Upper lobe of left lung (tissue), 6 donors: ENCODE measurements at regions not wholly inside any gene's neighbourhood (a gene's known extent, or its start where the extent isn't known, plus 50 kb on each side); places are given as distances from the start of the nearest gene placed in this dataset.
"Not testable (repeated sequence)": the region's sequence is repeated elsewhere in the genome, so short reads cannot be mapped to it uniquely, and the experiment has no call there.

Experiments used
- ATAC-seq, 2 donors: fragments of 200-7000 bp; cut with Tn5 transposase; one replicate each; pipeline ENCODE4 v1.9.1; 2022; ENCODE audit warnings: mild to moderate bottlenecking in 2 of 2, moderate library complexity in 2 of 2; ENCODE audit not compliant: low FRiP score in 2 of 2
- DNase-seq, 2 donors: peaks; one replicate each; pipeline ENCODE4 v3.0.0-alpha.2; 2019 to 2020
- H3K27ac ChIP-seq, 4 donors: fragments of 200-600 bp; sonication (generic); one replicate each; pipeline ENCODE4 v1.5.1; 2016 to 2019
- H3K27me3 ChIP-seq, 4 donors: fragments of 200-600 bp; sonication (generic); one replicate each; pipeline ENCODE4 v1.5.1; 2017 to 2019
- H3K36me3 ChIP-seq, 4 donors: fragments of 200-600 bp; sonication (generic); one replicate each; pipeline ENCODE4 v1.5.1; 2016 to 2019
- H3K4me1 ChIP-seq, 4 donors: fragments of 200-600 bp; sonication (generic); one replicate each; pipeline ENCODE4 v1.5.1; 2018 to 2019
- H3K4me3 ChIP-seq, 4 donors: fragments of 200-600 bp; sonication (generic); one replicate each; pipeline ENCODE4 v1.5.1; 2017 to 2019; ENCODE audit warnings: mild to moderate bottlenecking in 2 of 4, moderate library complexity in 1 of 4
- H3K9me3 ChIP-seq, 4 donors: fragments of 200-600 bp; sonication (generic); one replicate each; pipeline ENCODE4 v1.5.1; 2018 to 2019
- CTCF ChIP-seq, 6 experiments: fragments of 450-650 bp in 4 of 6; fragments of 200-600 bp in 2 of 6; sonication (generic) in 2 of 6; IDR thresholded peaks; one replicate each; pipeline ENCODE4 v1.5.1; 2016 to 2019; ENCODE audit warnings: antibody characterized with exemption in 6 of 6
- EP300 ChIP-seq, 4 donors: sonication (generic); formaldehyde crosslinking; IDR thresholded peaks; one replicate each; pipeline ENCODE4 v1.5.1; 2017; ENCODE audit warnings: antibody characterized with exemption in 4 of 4, control low read depth in 2 of 4
- POLR2A ChIP-seq, 4 donors: fragments of 450-650 bp; IDR thresholded peaks; one replicate each; pipeline ENCODE4 v1.5.1; 2016 to 2017; ENCODE audit warnings: antibody characterized with exemption in 4 of 4, mild to moderate bottlenecking in 2 of 4
- POLR2AphosphoS5 ChIP-seq, 2 donors: sonication (generic); formaldehyde crosslinking; IDR thresholded peaks; one replicate each; pipeline ENCODE4 v1.5.1; 2017; ENCODE audit warnings: antibody characterized with exemption in 2 of 2
- WGBS, 2 donors: methylation state at CpG; one replicate each; pipeline ENCODE4 v1.1.5; 2017 to 2018; 5-methylcytosine and 5-hydroxymethylcytosine counted together
- donor health status: DM: no; HTN: no; CAD: no; lungs with moderate emphysema.
- donor health status: DM: no; HTN: yes; CAD: no; lungs with severe emphysema.

DNA sequence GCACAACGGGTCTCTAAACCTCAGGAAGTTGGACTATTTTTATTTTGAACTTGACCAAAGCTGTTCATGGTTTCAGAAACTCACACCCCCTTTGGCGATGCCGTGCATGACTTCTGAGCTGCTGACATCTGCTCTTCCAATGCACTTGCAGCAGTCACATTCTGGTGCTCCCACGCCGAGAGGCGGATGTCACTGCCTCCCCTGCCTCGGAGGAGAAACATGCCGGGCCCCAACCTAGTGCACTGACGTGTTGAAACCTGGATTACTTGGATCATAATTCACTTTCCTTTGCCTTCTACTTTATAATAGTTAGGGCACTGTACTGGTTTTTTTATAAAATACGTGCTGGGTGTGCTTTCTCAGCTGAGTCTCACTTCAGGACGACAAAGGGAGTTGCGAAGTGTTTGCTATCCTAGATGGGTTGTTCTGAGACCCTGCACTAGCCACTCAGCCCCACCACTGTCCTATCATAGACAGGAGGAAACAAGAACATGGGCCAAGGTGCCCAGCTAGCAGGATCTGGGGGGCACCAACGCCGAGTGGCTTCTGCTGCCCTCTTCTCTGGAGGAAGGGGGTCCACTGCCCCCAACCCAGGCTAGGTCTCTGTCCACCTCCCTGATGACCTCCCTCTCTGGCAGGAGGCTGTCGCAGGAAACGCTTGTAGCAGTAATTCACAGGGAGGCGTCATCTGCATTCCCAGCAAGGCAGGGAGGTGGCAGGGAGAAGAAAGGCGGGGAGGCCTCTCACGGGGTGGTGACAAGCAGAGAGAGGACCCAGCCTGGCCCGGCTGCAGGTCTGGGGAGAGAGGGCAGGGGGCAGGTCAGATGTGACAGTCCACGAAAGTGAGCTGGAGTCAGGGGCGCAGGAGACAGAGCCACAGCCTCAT, 158.8 kb upstream of the IQSEC1 start:
- DNase-seq (no peak), ATAC-seq (no peak)
- Histone ChIP-seq H3K9me3 (no peaks in the 10 kb centered on the region), H3K36me3 (no peaks in the 10 kb centered on the region), H3K4me1 (peaks cover 0 to 12% (median 5%) of the 10 kb centered on the region in 4 donors), H3K27ac (no peak overlapping the region), H3K4me3 (no peak overlapping the region), H3K27me3 (no peaks in the 10 kb centered on the region)
- WGBS, 2 donors: 60 to 73% methylated on average over 22 of the region's 22 CpGs
- no peak for TF ChIP-seq CTCF (IDR thresholded peaks at IDR 0.05)
- TF ChIP-seq POLR2A (IDR thresholded peaks at IDR 0.05): no peak
- no peak for TF ChIP-seq EP300 (IDR thresholded peaks at IDR 0.05)
- TF ChIP-seq POLR2AphosphoS5 (IDR thresholded peaks at IDR 0.05): no peak

DNA sequence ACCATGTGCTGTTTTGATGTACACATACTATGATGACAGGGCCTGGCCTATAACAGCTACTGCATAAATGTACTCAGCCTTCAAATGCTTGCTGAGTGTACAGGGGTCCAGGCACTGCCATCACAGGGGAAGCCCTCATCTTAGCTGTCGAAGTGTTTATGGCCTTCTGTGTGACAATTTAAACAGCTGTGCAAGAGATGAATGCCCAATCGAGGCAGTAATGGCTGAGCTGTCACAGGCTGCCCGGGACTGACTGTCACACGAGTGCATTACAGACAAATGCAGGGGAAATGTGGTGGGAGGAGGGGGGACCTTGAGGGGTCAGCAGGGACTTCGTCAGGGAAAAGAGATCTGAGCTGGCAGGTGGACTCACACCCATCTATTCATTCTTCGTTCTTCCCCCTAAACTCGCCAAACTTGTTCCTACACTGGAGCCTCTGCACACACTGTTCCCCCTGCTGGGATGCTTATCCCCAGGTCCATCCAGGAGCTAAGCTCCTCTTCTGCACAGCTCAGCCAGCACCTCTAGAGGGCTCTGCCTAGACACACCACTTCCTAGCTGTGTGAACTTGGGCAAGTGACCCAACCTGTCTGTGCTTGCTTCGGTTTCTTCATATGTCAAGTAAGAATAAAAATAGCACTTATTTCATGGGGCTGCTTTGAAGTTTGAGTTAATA, 156.2 kb upstream of the IQSEC1 start:
- Histone ChIP-seq H3K27ac (no peak overlapping the region), H3K36me3 (no peaks in the 10 kb centered on the region), H3K4me1 (peaks cover 0 to 11% (median 4%) of the 10 kb centered on the region in 4 donors), H3K27me3 (no peaks in the 10 kb centered on the region), H3K9me3 (no peaks in the 10 kb centered on the region), H3K4me3 (no peak overlapping the region)
- WGBS, 2 donors: 65 to 78% methylated on average over 4 to 8 of the region's 8 CpGs
- no peak for TF ChIP-seq EP300 (IDR thresholded peaks at IDR 0.05)
- TF ChIP-seq POLR2A (IDR thresholded peaks at IDR 0.05): no peak
- TF ChIP-seq POLR2AphosphoS5 (IDR thresholded peaks at IDR 0.05): no peak
- no peak for TF ChIP-seq CTCF (IDR thresholded peaks at IDR 0.05)
- no peak for DNase-seq
- ATAC-seq: no peak

DNA sequence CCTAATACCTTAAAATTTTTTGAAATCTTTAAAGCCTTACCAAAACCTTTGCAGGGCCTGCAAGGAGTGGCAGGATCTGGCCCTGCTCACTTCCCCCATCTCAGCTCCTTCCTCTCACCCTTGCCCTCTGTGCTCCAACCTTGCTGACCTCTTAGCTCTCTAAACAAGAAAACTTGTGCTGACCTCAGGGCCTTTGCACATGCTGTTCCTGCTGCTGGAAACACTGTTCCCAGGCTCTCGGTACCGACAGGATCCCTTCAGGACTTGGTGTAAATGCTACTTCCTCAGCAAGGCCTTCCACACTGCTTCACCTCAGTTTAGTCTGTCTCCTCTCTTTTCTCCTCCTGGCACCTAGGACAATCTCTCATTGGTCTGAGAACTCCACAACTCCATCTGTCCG, 155.4 kb upstream of the IQSEC1 start:
- Histone ChIP-seq H3K36me3 (no peaks in the 10 kb centered on the region), H3K4me3 (no peak overlapping the region), H3K4me1 (peaks cover 0 to 3% (median 0%) of the 10 kb centered on the region in 4 donors), H3K27ac (no peak overlapping the region), H3K9me3 (no peaks in the 10 kb centered on the region), H3K27me3 (no peaks in the 10 kb centered on the region)
- WGBS, 2 donors: 84 to 85% methylated on average over 3 of the region's 3 CpGs
- DNase-seq: no peak
- ATAC-seq: no peak
- no peak for TF ChIP-seq EP300 (IDR thresholded peaks at IDR 0.05)
- no peak for TF ChIP-seq POLR2A (IDR thresholded peaks at IDR 0.05)
- TF ChIP-seq CTCF (IDR thresholded peaks at IDR 0.05): no peak
- TF ChIP-seq POLR2AphosphoS5 (IDR thresholded peaks at IDR 0.05): no peak

DNA sequence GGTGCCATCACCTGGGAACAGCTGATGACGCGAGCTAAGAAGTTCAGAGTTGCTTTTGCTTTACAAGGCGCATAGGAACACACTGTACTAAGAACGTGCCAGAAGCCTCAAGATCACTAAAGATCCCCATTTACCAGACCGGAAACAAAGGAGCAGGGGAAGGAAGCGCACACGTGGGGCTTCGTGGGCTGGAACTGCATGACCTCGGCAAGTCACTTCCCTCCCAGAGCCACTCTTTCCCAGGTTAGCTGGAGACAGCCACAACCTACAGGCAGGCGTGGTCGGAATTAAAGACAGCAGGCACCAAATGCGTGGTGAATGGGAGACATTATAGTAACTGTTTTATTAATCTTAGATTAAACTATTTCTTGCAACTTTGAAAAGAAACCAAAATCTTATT, 154.9 kb upstream of the IQSEC1 start:
- not testable (repeated sequence) for H3K27ac ChIP-seq, ATAC-seq, H3K4me3 ChIP-seq, H3K4me1 ChIP-seq, H3K9me3 ChIP-seq, H3K36me3 ChIP-seq, DNase-seq, H3K27me3 ChIP-seq
- 66 to 78% methylated on average over 10 to 12 of the region's 12 CpGs for WGBS, 2 donors

GRCh38 chr3:13227315-13228165, 154.3 kb upstream of the IQSEC1 start:
- TF ChIP-seq POLR2AphosphoS5 (IDR thresholded peaks at IDR 0.05) (no peak), CTCF (IDR thresholded peaks at IDR 0.05) (no peak), POLR2A (IDR thresholded peaks at IDR 0.05) (no peak), EP300 (IDR thresholded peaks at IDR 0.05) (no peak)
- peak in 1 of 2 donors; percentile 54 for DNase-seq
- Histone ChIP-seq H3K27me3 (no peaks in the 10 kb centered on the region), H3K36me3 (no peaks in the 10 kb centered on the region), H3K9me3 (no peaks in the 10 kb centered on the region), H3K4me1 (no peaks in the 10 kb centered on the region), H3K27ac (no peak overlapping the region), H3K4me3 (no peak overlapping the region)
- 79 to 85% methylated on average over 17 to 18 of the region's 23 CpGs for WGBS, 2 donors
- ATAC-seq: no peak
